ES-I3 (cell line): ENCODE measurements at regions not wholly inside any gene's neighbourhood (a gene's known extent, or its start where the extent isn't known, plus 50 kb on each side); places are given as distances from the start of the nearest gene placed in this dataset.

Experiments used
- H3K36me3 ChIP-seq: 2 replicates; pipeline ENCODE4 v1.6.1; 2013; ENCODE audit warnings: mild to moderate bottlenecking, low read length, control low read depth, moderate library complexity; ENCODE audit not compliant: insufficient read depth
- H3K4me1 ChIP-seq: 2 replicates; pipeline ENCODE4 v1.6.1; 2013; ENCODE audit warnings: mild to moderate bottlenecking, control low read depth, low read length; ENCODE audit not compliant: insufficient read depth
- H3K9ac ChIP-seq: 2 replicates; pipeline ENCODE4 v1.6.1; 2013; ENCODE audit warnings: low read depth, mild to moderate bottlenecking, low read length, moderate library complexity
- H3K9me3 ChIP-seq: 2 replicates; pipeline ENCODE4 v1.6.1; 2013; ENCODE audit warnings: mild to moderate bottlenecking, low read length, moderate library complexity; ENCODE audit not compliant: control insufficient read depth, insufficient read depth

DNA sequence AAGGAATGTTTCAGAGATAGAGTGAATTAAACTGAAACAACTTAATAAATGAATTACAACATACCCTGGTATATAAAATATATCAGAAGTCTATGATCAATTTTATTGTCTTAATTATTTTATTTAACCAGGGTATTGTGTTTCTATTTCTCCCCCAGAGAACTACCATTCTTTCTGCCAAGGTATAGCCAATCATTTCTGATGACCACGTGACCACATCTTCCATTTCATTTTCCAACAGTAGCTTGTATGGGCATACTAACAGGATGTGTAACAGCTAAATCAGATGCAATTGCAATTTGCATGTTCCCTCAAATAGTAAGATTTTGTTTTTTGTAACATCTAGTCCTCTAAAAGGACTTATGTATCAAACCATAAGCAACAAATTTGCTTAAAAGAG, 123.9 kb upstream of the COL1A2 start:
- no peaks in the 10 kb centered on the region for H3K36me3 ChIP-seq
- H3K9ac ChIP-seq: no peak overlapping the region
- no peaks in the 10 kb centered on the region for H3K9me3 ChIP-seq
- H3K4me1 ChIP-seq: no peaks in the 10 kb centered on the region

- Histone ChIP-seq H3K36me3 (no peaks in the 10 kb centered on the region), H3K9ac (no peak overlapping the region), H3K4me1 (no peaks in the 10 kb centered on the region), H3K9me3 (no peaks in the 10 kb centered on the region)
Measured at GRCh38 chr7:94272821-94273583, 121.7 kb upstream of the COL1A2 start.

DNA sequence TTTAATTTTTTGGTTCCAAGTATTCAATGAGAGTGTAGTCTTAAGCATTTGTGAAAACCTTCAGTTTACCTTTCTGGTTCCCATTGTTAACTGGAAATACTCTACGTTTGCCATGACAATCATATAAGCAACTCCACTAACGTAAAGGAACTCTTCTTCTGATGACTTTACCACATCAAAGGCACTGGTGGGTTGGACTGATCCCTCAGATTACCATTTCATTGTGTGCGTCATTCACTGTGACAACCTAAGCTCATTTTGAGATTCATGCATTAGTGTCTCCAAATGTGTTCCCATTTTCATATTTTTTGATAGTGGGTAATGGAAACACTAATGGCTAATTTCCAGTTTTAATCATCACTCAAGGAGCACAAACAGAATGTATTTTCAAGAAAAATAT, 119.9 kb upstream of the COL1A2 start:
- H3K9me3 ChIP-seq: no peaks in the 10 kb centered on the region
- H3K9ac ChIP-seq: no peak overlapping the region
- no peaks in the 10 kb centered on the region for H3K36me3 ChIP-seq
- H3K4me1 ChIP-seq: no peaks in the 10 kb centered on the region

- Histone ChIP-seq H3K9me3 (no peaks in the 10 kb centered on the region), H3K4me1 (no peaks in the 10 kb centered on the region), H3K36me3 (no peaks in the 10 kb centered on the region), H3K9ac (no peak overlapping the region)
Measured at GRCh38 chr7:94276027-94276426, 118.7 kb upstream of the COL1A2 start.

GRCh38 chr7:94276795-94277194, 117.9 kb upstream of the COL1A2 start:
- no peaks in the 10 kb centered on the region for H3K4me1 ChIP-seq
- H3K36me3 ChIP-seq: no peaks in the 10 kb centered on the region
- no peak overlapping the region for H3K9ac ChIP-seq
- no peaks in the 10 kb centered on the region for H3K9me3 ChIP-seq

GRCh38 chr7:94277236-94277635, 117.5 kb upstream of the COL1A2 start:
- H3K4me1 ChIP-seq: no peaks in the 10 kb centered on the region
- H3K9me3 ChIP-seq: no peaks in the 10 kb centered on the region
- H3K36me3 ChIP-seq: no peaks in the 10 kb centered on the region
- no peak overlapping the region for H3K9ac ChIP-seq

- Histone ChIP-seq H3K9me3 (no peaks in the 10 kb centered on the region), H3K9ac (no peak overlapping the region), H3K36me3 (no peaks in the 10 kb centered on the region), H3K4me1 (no peaks in the 10 kb centered on the region)
Measured at GRCh38 chr7:94280851-94281250, 113.8 kb upstream of the COL1A2 start.

GRCh38 chr7:94284104-94284503, 110.6 kb upstream of the COL1A2 start:
- Histone ChIP-seq H3K9ac (no peak overlapping the region), H3K4me1 (no peaks in the 10 kb centered on the region), H3K36me3 (no peaks in the 10 kb centered on the region), H3K9me3 (no peaks in the 10 kb centered on the region)

DNA sequence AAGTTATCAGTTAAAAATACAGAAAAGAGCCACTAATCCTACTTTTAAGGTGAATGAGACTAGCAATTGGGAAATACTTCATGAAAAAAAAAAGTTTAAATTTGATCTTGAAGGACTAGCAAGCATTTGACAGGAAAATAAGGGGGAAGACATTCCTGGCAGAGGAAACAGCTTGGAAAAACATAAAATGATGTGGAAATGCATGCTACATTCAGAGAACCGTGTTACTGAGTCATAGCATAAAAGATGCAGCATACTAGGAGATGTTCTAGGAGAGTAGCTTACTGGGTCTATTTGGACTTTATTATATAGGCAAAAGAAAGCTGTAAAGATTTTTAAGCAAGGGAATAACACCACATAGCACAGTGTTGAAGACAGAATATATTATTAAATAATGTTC, 108.6 kb upstream of the COL1A2 start:
- Histone ChIP-seq H3K9ac (no peak overlapping the region), H3K4me1 (no peaks in the 10 kb centered on the region), H3K9me3 (no peaks in the 10 kb centered on the region), H3K36me3 (no peaks in the 10 kb centered on the region)

GRCh38 chr7:94288096-94288495, 106.6 kb upstream of the COL1A2 start:
- no peaks in the 10 kb centered on the region for H3K36me3 ChIP-seq
- H3K9me3 ChIP-seq: no peaks in the 10 kb centered on the region
- H3K9ac ChIP-seq: no peak overlapping the region
- H3K4me1 ChIP-seq: no peaks in the 10 kb centered on the region

DNA sequence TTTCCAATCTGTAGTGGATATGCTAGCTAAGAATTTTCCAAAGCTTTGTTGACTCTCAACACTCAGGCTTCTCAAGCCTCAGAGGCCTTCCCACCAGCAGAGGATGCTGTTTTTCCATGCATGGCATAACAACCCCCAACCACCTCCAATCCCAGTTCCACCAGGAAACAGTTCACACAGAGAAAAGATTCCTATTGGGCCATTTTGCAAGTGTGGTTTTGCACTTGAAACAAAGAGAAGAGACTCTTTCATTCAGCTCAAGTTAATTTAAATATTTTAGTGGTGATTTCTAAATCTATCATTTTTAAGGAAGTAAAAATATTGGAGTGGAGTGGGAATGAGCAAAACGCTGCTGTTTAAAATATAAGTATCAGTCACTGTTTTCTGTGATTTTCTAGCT, 105.6 kb upstream of the COL1A2 start:
- Histone ChIP-seq H3K36me3 (no peaks in the 10 kb centered on the region), H3K4me1 (no peaks in the 10 kb centered on the region), H3K9ac (no peak overlapping the region), H3K9me3 (no peaks in the 10 kb centered on the region)

GRCh38 chr7:94294471-94295131, 100.1 kb upstream of the COL1A2 start:
- Histone ChIP-seq H3K9ac (no peak overlapping the region), H3K4me1 (no peaks in the 10 kb centered on the region), H3K9me3 (no peaks in the 10 kb centered on the region), H3K36me3 (no peaks in the 10 kb centered on the region)

- Histone ChIP-seq H3K36me3 (no peaks in the 10 kb centered on the region), H3K4me1 (peaks cover 9% of the 10 kb centered on the region; the same call in 1 of the 2 replicates), H3K9ac (no peak overlapping the region), H3K9me3 (no peaks in the 10 kb centered on the region)
Measured at GRCh38 chr7:94295850-94296249, 98.8 kb upstream of the COL1A2 start.

GRCh38 chr7:94296881-94297280, 97.8 kb upstream of the COL1A2 start:
- Histone ChIP-seq H3K9ac (no peak overlapping the region), H3K4me1 (peaks cover 10% of the 10 kb centered on the region; the same call in 1 of the 2 replicates), H3K9me3 (no peaks in the 10 kb centered on the region), H3K36me3 (no peaks in the 10 kb centered on the region)

GRCh38 chr7:94297397-94297838, 97.3 kb upstream of the COL1A2 start:
- peaks cover 14% of the 10 kb centered on the region; the same call in 1 of the 2 replicates for H3K4me1 ChIP-seq
- H3K9me3 ChIP-seq: no peaks in the 10 kb centered on the region
- H3K9ac ChIP-seq: no peak overlapping the region
- H3K36me3 ChIP-seq: no peaks in the 10 kb centered on the region
